Vagina (tissue), 2 donors: ENCODE measurements at regions not wholly inside any gene's neighbourhood (a gene's known extent, or its start where the extent isn't known, plus 50 kb on each side); places are given as distances from the start of the nearest gene placed in this dataset.

ENCODE experiments used
- CTCF ChIP-seq, 3 experiments: fragments of 450-650 bp in 2 of 3; fragments of 200-600 bp in 1 of 3; sonication (generic) in 1 of 3; IDR thresholded peaks; one replicate each; pipeline ENCODE4 v1.5.1; 2017 to 2019; ENCODE audit warnings: antibody characterized with exemption in 3 of 3, mild to moderate bottlenecking in 2 of 3, moderate library complexity in 2 of 3
- POLR2A ChIP-seq, 2 donors: fragments of 450-650 bp; IDR thresholded peaks; one replicate each; pipeline ENCODE4 v1.6.1; 2017; ENCODE audit warnings: antibody characterized with exemption in 2 of 2, mild to moderate bottlenecking in 2 of 2, moderate library complexity in 2 of 2
- POLR2AphosphoS5 ChIP-seq, 2 donors: sonication (generic); formaldehyde crosslinking; IDR thresholded peaks; one replicate each; pipeline ENCODE4 v1.9.0; 2017; ENCODE audit warnings: antibody characterized with exemption in 2 of 2, mild to moderate bottlenecking in 2 of 2, low read depth in 1 of 2; ENCODE audit not compliant: insufficient read depth in 1 of 2

- no peak for TF ChIP-seq CTCF (IDR thresholded peaks at IDR 0.05)
- no peak for TF ChIP-seq POLR2AphosphoS5 (IDR thresholded peaks at IDR 0.05; ENCODE audit: insufficient read depth in 1 of 2, low read depth in 1 of 2)
- no peak for TF ChIP-seq POLR2A (IDR thresholded peaks at IDR 0.05)
Measured at GRCh38 chr2:208792766-208793165, 386.2 kb downstream of the PTH2R start.
